ENCODE measurements at regions not wholly inside any gene's neighbourhood (a gene's known extent, or its start where the extent isn't known, plus 50 kb on each side); places are given as distances from the start of the nearest gene placed in this dataset.

- no peak for TF ChIP-seq CTCF (IDR thresholded peaks at IDR 0.05; ENCODE audit: low read depth, low read length)
- no peak for TF ChIP-seq EZH2phosphoT487 (IDR thresholded peaks at IDR 0.05; ENCODE audit: low read depth)
Measured at GRCh38 chr1:219993554-219994433, 52.5 kb downstream of the EPRS1 start.

All from OCI-LY3 (cell line).